ENCODE measurements at regions not wholly inside any gene's neighbourhood (a gene's known extent, or its start where the extent isn't known, plus 50 kb on each side); places are given as distances from the start of the nearest gene placed in this dataset.
"Not testable (repeated sequence)": the region's sequence is repeated elsewhere in the genome, so short reads cannot be mapped to it uniquely, and the experiment has no call there.

DNA sequence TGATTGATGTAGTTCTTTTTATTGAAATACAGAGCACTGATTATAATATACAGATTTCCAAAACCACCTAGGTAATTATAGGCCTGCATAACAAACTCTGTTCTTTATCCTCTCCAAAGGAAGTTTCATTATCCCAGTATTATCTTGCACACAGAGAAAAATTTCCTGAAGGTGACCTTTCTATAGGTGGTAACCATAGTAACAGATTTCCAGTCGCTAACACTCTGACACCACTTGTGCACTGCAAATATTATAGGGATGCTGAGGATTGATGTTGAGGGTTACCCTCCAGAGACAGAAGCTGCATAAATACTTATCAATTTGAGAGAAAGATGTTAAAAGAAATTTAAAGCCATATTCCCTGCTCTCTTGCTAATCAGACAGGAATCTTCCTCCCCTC is 274.5 kb upstream of the NRSN1 start:
- H3K4me1 ChIP-seq = no peaks in the 10 kb centered on the region
- DNase-seq = no peak
- H3K4me3 ChIP-seq = no peak overlapping the region
- no peaks in the 10 kb centered on the region for H3K36me3 ChIP-seq
- H3K27me3 ChIP-seq = no peaks in the 10 kb centered on the region
- H3K9me3 ChIP-seq (replicated peaks) = no peaks in the 10 kb centered on the region
- no peak overlapping the region for H3K27ac ChIP-seq

DNA sequence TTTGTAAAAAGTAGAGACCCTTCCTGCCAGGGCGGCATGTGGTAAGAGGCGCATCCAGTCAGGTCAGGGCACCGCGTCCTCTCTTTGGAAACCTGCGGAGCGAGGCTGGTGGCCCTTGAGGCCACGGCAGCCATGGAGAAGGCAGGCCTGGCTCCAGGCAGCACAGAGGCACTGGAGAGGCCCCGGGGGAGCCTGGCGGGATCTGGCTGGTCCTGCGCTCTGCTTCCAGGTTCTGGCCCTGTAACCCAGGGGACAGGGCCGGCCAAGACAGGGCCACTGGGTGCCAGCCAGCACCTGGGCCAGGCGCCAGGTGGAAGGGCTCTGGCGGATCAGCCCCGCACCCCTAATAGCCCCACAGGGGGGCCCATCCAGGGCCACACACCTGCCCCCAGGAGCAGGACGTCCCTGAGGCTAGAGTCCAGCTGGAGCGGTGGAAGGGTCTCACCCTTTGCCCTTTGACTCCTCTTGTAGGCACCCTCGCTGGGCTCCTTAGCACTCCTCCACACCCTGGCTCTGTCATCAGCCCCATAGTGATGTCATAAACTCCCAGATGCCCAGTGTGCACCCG is 272.4 kb upstream of the NRSN1 start:
- H3K27me3 ChIP-seq; H3K9me3 ChIP-seq (replicated peaks); H3K27ac ChIP-seq; H3K4me1 ChIP-seq; DNase-seq; H3K4me3 ChIP-seq; H3K36me3 ChIP-seq: not testable (repeated sequence)

GRCh38 chr6:23854154-23854553 is 271.9 kb upstream of the NRSN1 start:
- H3K9me3 ChIP-seq (replicated peaks); H3K27me3 ChIP-seq; DNase-seq; H3K4me3 ChIP-seq; H3K36me3 ChIP-seq; H3K4me1 ChIP-seq; H3K27ac ChIP-seq: not testable (repeated sequence)

GRCh38 chr6:23855497-23856116 is 270.4 kb upstream of the NRSN1 start:
- Histone ChIP-seq H3K27me3 (no peaks in the 10 kb centered on the region), H3K36me3 (no peaks in the 10 kb centered on the region), H3K27ac (no peak overlapping the region), H3K4me1 (no peaks in the 10 kb centered on the region), H3K9me3 (replicated peaks) (no peaks in the 10 kb centered on the region; the same call in 1 of the 2 replicates), H3K4me3 (no peak overlapping the region)
- no peak for DNase-seq

GRCh38 chr6:23870496-23870895 is 255.5 kb upstream of the NRSN1 start:
- no peaks in the 10 kb centered on the region for H3K27me3 ChIP-seq
- no peaks in the 10 kb centered on the region for H3K9me3 ChIP-seq (replicated peaks)
- H3K4me3 ChIP-seq = no peak overlapping the region
- no peaks in the 10 kb centered on the region for H3K36me3 ChIP-seq
- H3K27ac ChIP-seq = no peak overlapping the region
- no peaks in the 10 kb centered on the region for H3K4me1 ChIP-seq
- no peak for DNase-seq

- Histone ChIP-seq H3K9me3 (replicated peaks) (no peaks in the 10 kb centered on the region), H3K27ac (no peak overlapping the region), H3K27me3 (no peaks in the 10 kb centered on the region), H3K36me3 (no peaks in the 10 kb centered on the region), H3K4me1 (no peaks in the 10 kb centered on the region), H3K4me3 (no peak overlapping the region)
- no peak for DNase-seq
Observed at GRCh38 chr6:23873161-23873560, 252.9 kb upstream of the NRSN1 start.

DNA sequence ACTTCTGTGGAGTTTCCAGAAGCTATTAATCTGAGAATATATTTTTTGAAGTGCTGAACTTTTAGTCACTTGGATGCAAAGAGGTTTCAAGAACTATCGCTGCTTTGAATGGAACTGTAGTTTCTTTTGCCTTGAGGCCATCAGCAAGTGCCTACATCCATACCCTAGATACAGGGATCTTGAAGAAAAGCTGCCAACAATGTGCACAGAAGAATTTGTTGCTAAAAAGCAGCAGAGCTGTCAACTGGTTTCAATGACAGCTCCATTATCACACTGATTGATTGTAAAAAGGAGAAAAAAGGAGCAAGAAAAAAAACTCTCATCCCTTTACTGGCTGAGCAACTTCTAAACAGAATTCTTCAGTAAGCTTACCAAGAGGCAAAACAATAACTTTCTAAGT is 251.0 kb upstream of the NRSN1 start:
- DNase-seq = no peak
- no peaks in the 10 kb centered on the region for H3K27me3 ChIP-seq

DNA sequence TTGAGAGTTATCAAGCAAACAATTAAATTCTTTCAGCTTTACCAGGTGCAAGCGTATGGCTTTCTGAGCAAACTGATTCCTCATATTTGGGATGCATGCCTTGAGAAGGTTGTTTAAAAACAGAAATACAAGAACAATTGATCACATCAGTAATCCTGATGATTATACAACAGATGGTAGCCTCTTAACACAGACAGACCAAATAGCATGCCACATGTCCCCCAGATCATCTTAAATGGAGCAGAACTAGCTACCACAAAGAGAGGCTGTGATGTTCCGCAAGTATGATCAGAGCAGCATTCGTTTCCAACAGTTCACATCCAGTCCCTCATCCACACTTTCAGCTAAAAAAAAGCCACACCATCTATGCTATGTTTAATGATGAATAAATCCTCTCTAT is 246.2 kb upstream of the NRSN1 start:
- Histone ChIP-seq H3K27ac (no peak overlapping the region), H3K36me3 (no peaks in the 10 kb centered on the region), H3K4me1 (no peaks in the 10 kb centered on the region), H3K4me3 (no peak overlapping the region), H3K9me3 (replicated peaks) (no peaks in the 10 kb centered on the region), H3K27me3 (no peaks in the 10 kb centered on the region)
- DNase-seq = no peak

More for the DNA sequence above, 251.0 kb upstream of the NRSN1 start:
- Histone ChIP-seq H3K36me3 (no peaks in the 10 kb centered on the region), H3K27ac (no peak overlapping the region), H3K9me3 (replicated peaks) (no peaks in the 10 kb centered on the region), H3K4me3 (no peak overlapping the region), H3K4me1 (no peaks in the 10 kb centered on the region)

DNA sequence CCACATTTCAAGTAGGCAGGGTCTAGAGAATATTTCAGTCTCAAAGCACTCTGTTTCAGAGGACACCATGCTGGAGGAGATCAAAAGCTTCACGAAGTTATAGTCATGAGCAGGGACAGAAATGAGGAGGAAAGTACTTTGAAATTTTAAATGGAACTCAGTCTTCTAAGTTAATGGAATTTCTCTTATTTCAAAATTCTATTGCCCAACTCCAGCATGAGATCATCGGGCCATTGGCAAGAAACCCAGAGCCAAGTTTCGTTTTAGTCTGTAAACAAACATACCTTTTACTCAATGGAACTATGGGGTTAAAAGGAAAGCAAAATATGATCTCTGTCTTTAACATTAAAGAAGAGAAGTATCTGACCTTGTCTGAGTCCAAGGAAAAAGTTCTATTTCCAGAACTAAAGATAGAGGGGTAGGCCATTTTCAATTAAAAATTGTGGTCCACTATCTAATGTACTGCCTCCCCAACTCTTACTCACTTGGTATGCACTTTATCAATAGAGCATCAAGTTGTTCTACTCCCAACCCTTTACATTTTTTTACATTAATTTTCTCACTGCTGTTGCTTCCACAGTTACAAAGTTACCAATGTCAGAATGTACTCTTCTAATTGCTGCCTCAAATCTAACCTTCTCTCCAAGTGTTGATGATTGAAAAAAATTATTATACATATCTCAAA is 235.3 kb upstream of the NRSN1 start:
- no peaks in the 10 kb centered on the region for H3K36me3 ChIP-seq
- DNase-seq = no peak
- no peak overlapping the region for H3K27ac ChIP-seq

GRCh38 chr6:23905133-23905815 is 220.7 kb upstream of the NRSN1 start:
- Histone ChIP-seq H3K36me3 (no peaks in the 10 kb centered on the region), H3K9me3 (replicated peaks) (no peaks in the 10 kb centered on the region), H3K4me3 (no peak overlapping the region), H3K27me3 (no peaks in the 10 kb centered on the region), H3K27ac (no peak overlapping the region), H3K4me1 (no peaks in the 10 kb centered on the region)
- DNase-seq = no peak

More for the DNA sequence above, 235.3 kb upstream of the NRSN1 start:
- no peaks in the 10 kb centered on the region for H3K9me3 ChIP-seq (replicated peaks)
- H3K27me3 ChIP-seq = no peaks in the 10 kb centered on the region
- no peak overlapping the region for H3K4me3 ChIP-seq
- no peaks in the 10 kb centered on the region for H3K4me1 ChIP-seq

DNA sequence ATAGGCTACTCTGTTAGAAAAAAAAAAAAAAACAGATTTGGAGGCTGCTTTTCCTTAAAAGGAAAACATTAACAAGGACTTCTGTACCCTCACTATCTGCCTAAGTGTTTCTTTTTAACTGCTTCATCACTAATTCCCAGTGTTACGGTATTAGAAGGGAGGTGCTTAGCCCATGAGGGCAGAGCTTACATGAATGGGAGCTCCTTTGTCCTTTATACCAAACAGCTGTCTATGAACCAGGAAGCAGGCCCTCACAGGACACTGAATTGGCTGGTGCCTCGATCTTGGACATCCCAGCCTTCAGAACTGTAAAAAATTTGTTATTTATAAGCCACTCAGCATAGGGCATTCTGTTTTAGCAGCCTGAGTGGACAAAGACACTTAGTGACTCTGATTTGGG is 215.6 kb upstream of the NRSN1 start:
- H3K27ac ChIP-seq = no peak overlapping the region
- no peaks in the 10 kb centered on the region for H3K9me3 ChIP-seq (replicated peaks)
- H3K36me3 ChIP-seq = no peaks in the 10 kb centered on the region

GRCh38 chr6:23927935-23928334 is 198.1 kb upstream of the NRSN1 start:
- Histone ChIP-seq H3K4me3 (no peak overlapping the region), H3K27ac (no peak overlapping the region), H3K4me1 (no peaks in the 10 kb centered on the region), H3K27me3 (no peaks in the 10 kb centered on the region), H3K36me3 (no peaks in the 10 kb centered on the region), H3K9me3 (replicated peaks) (no peaks in the 10 kb centered on the region)
- DNase-seq = no peak

More for the DNA sequence above, 215.6 kb upstream of the NRSN1 start:
- Histone ChIP-seq H3K4me1 (no peaks in the 10 kb centered on the region), H3K27me3 (no peaks in the 10 kb centered on the region), H3K4me3 (no peak overlapping the region)
- DNase-seq = peak; percentile 2 to 29

DNA sequence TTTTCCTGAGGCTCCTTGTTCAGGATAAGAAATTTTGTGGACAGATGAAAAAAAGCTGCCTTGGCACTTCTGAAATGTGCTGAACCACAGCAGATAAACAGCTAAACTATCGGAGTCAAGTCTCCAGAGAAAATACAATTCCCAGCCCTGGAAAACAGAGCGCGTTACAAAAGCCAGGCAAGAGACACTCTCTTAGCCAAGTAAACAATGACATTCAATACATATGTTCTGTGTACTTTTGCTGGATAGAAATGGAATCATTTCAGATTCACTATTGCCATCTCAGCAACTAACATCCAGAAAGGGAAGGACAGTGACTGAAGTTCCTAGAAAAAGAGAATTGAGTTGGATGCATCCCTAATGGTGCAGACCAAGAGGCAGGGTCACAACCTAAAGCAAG is 196.8 kb upstream of the NRSN1 start:
- H3K27me3 ChIP-seq = no peaks in the 10 kb centered on the region
- no peak for DNase-seq
- no peaks in the 10 kb centered on the region for H3K4me1 ChIP-seq
- no peaks in the 10 kb centered on the region for H3K9me3 ChIP-seq (replicated peaks)
- no peak overlapping the region for H3K27ac ChIP-seq
- no peaks in the 10 kb centered on the region for H3K36me3 ChIP-seq
- no peak overlapping the region for H3K4me3 ChIP-seq

- Histone ChIP-seq H3K4me3 (no peak overlapping the region), H3K9me3 (replicated peaks) (no peaks in the 10 kb centered on the region), H3K27me3 (no peaks in the 10 kb centered on the region), H3K36me3 (no peaks in the 10 kb centered on the region), H3K4me1 (no peaks in the 10 kb centered on the region), H3K27ac (no peak overlapping the region)
- no peak for DNase-seq
Observed at GRCh38 chr6:23940466-23940865, 185.5 kb upstream of the NRSN1 start.

DNA sequence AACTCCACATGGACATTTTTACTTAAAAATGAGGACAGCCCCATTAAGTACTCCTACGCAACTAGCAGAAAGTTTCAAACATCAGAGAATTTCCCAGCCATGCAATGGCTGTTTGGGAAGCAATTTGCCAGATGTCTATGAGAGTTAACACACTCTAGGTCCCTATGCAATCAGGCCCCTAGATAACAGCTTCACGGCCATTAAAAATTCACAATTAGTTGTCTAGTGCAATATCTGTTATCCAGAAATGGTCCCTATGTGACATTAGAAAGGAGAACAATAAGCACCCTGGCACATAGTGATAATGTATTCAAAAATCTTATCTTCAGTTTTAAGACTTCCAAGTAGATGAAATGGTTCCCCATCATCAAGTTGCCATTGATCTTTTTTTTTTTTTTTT is 174.3 kb upstream of the NRSN1 start:
- Histone ChIP-seq H3K9me3 (replicated peaks) (no peaks in the 10 kb centered on the region), H3K27ac (no peak overlapping the region), H3K4me3 (no peak overlapping the region), H3K4me1 (no peaks in the 10 kb centered on the region), H3K36me3 (no peaks in the 10 kb centered on the region), H3K27me3 (no peaks in the 10 kb centered on the region)
- no peak for DNase-seq
